GM19328 (cell line): ENCODE measurements at regions not wholly inside any gene's neighbourhood (a gene's known extent, or its start where the extent isn't known, plus 50 kb on each side); places are given as distances from the start of the nearest gene placed in this dataset.
"Not testable (repeated sequence)": the region's sequence is repeated elsewhere in the genome, so short reads cannot be mapped to it uniquely, and the experiment has no call there.

ENCODE experiments used
- ATAC-seq: cut with Tn5 transposase; IDR thresholded peaks from one replicate; pipeline ENCODE4 v1.9.1; 2021; ENCODE audit warnings: mild to moderate bottlenecking, moderate library complexity; ENCODE audit not compliant: unreplicated experiment

GRCh38 chr12:92244036-92244435 is 98.4 kb upstream of the BTG1 start:
- ATAC-seq = no peak

GRCh38 chr12:92242907-92243306 is 97.3 kb upstream of the BTG1 start:
- ATAC-seq = no peak

GRCh38 chr12:92237762-92238523 is 92.3 kb upstream of the BTG1 start:
- no peak for ATAC-seq

GRCh38 chr12:92237262-92237661 is 91.6 kb upstream of the BTG1 start:
- no peak for ATAC-seq

GRCh38 chr12:92235703-92236472 is 90.2 kb upstream of the BTG1 start:
- ATAC-seq = no peak

- no peak for ATAC-seq
Measured at GRCh38 chr12:92234533-92234932, 88.9 kb upstream of the BTG1 start.

- no peak for ATAC-seq
Measured at GRCh38 chr12:92233346-92234015, 87.8 kb upstream of the BTG1 start.

GRCh38 chr12:92232371-92232932 is 86.8 kb upstream of the BTG1 start:
- not testable (repeated sequence) for ATAC-seq

- not testable (repeated sequence) for ATAC-seq
Measured at GRCh38 chr12:92231945-92232344, 86.3 kb upstream of the BTG1 start.

GRCh38 chr12:92231532-92231931 is 85.9 kb upstream of the BTG1 start:
- not testable (repeated sequence) for ATAC-seq

GRCh38 chr12:92229381-92229780 is 83.7 kb upstream of the BTG1 start:
- ATAC-seq = no peak

GRCh38 chr12:92226961-92227360 is 81.3 kb upstream of the BTG1 start:
- ATAC-seq = no peak

GRCh38 chr12:92226071-92226661 is 80.5 kb upstream of the BTG1 start:
- ATAC-seq = no peak

GRCh38 chr12:92224685-92225331 is 79.2 kb upstream of the BTG1 start:
- ATAC-seq = no peak

GRCh38 chr12:92223481-92223880 is 77.8 kb upstream of the BTG1 start:
- ATAC-seq = no peak

- ATAC-seq = no peak
Measured at GRCh38 chr12:92221656-92222315, 76.1 kb upstream of the BTG1 start.

GRCh38 chr12:92218394-92219077 is 72.9 kb upstream of the BTG1 start:
- peak; percentile 65 for ATAC-seq

GRCh38 chr12:92216092-92216491 is 70.4 kb upstream of the BTG1 start:
- ATAC-seq = no peak

- no peak for ATAC-seq
Measured at GRCh38 chr12:92215358-92215757, 69.7 kb upstream of the BTG1 start.
